GM23338 (cell line): ENCODE measurements at regions not wholly inside any gene's neighbourhood (a gene's known extent, or its start where the extent isn't known, plus 50 kb on each side); places are given as distances from the start of the nearest gene placed in this dataset.

Source experiments
- ATAC-seq: fragments of 200-7000 bp; cut with Tn5 transposase; 3 replicates; pipeline ENCODE4 v1.9.1; 2020
- DNase-seq: peaks from one replicate; pipeline ENCODE4 v3.0.0-alpha.2; 2015; ENCODE audit warnings: low spot score
- H2AFZ ChIP-seq: fragments of 200-600 bp; sonication (generic); 2 replicates; pipeline ENCODE4 v1.8.0; 2016; ENCODE audit warnings: antibody characterized with exemption, mild to moderate bottlenecking, moderate library complexity
- H3F3A ChIP-seq: fragments of 200-600 bp; sonication (generic); replicated peaks from 2 replicates; pipeline ENCODE4 v1.8.0; 2017; ENCODE audit warnings: antibody characterized with exemption, mixed run types, low read depth
- H3K27ac ChIP-seq: fragments of 200-600 bp; sonication (generic); 2 replicates; pipeline ENCODE4 v1.6.1; 2016; ENCODE audit warnings: low read depth
- H3K27me3 ChIP-seq: fragments of 200-600 bp; sonication (generic); 2 replicates; pipeline ENCODE4 v1.8.0; 2016; ENCODE audit warnings: mild to moderate bottlenecking, mixed run types, moderate library complexity; ENCODE audit not compliant: insufficient read depth
- H3K36me3 ChIP-seq: fragments of 200-600 bp; sonication (generic); 2 replicates; pipeline ENCODE4 v1.8.0; 2016; ENCODE audit warnings: mild to moderate bottlenecking; ENCODE audit not compliant: insufficient read depth
- H3K4me1 ChIP-seq: fragments of 200-600 bp; sonication (generic); 2 replicates; pipeline ENCODE4 v1.8.0; 2016; ENCODE audit warnings: mild to moderate bottlenecking, moderate library complexity; ENCODE audit not compliant: insufficient read depth
- H3K4me2 ChIP-seq: fragments of 200-600 bp; sonication (generic); 2 replicates; pipeline ENCODE4 v1.7.1; 2017; ENCODE audit warnings: mixed run types
- H3K4me3 ChIP-seq: fragments of 200-600 bp; sonication (generic); 2 replicates; pipeline ENCODE4 v1.6.1; 2016; ENCODE audit warnings: mixed run types
- H3K79me2 ChIP-seq: fragments of 200-600 bp; sonication (generic); replicated peaks from 2 replicates; pipeline ENCODE4 v1.8.0; 2017; ENCODE audit warnings: mild to moderate bottlenecking; ENCODE audit not compliant: insufficient read depth
- H3K9me2 ChIP-seq: fragments of 200-600 bp; sonication (generic); 2 replicates; pipeline ENCODE4 v1.8.0; 2017; ENCODE audit not compliant: insufficient read depth
- H4K20me1 ChIP-seq: fragments of 200-600 bp; sonication (generic); replicated peaks from 2 replicates; pipeline ENCODE4 v1.8.0; 2017; ENCODE audit warnings: mild to moderate bottlenecking; ENCODE audit not compliant: insufficient read depth
- H3K27ac Mint-ChIP-seq: 2 replicates; pipeline ENCODE4 v1.8.0; 2020; ENCODE audit warnings: inconsistent platforms, mild to moderate bottlenecking, moderate library complexity, mixed read lengths
- H3K27me3 Mint-ChIP-seq: 3 replicates; pipeline ENCODE4 v1.8.0; 2022; ENCODE audit warnings: low read depth, mild to moderate bottlenecking, moderate library complexity, mixed read lengths, inconsistent platforms; ENCODE audit not compliant: insufficient read depth, poor library complexity
- H3K36me3 Mint-ChIP-seq: 3 replicates; pipeline ENCODE4 v1.8.0; 2021; ENCODE audit warnings: low read depth, mild to moderate bottlenecking, inconsistent platforms, moderate library complexity, mixed read lengths
- H3K4me1 Mint-ChIP-seq: 3 replicates; pipeline ENCODE4 v1.8.0; 2020; ENCODE audit warnings: mild to moderate bottlenecking, inconsistent platforms, mixed read lengths
- H3K4me3 Mint-ChIP-seq: 3 replicates; pipeline ENCODE4 v1.8.0; 2021; ENCODE audit warnings: moderate library complexity, mild to moderate bottlenecking, inconsistent platforms, mixed read lengths
- H3K9me3 Mint-ChIP-seq: 3 replicates; pipeline ENCODE4 v1.8.0; 2020; ENCODE audit warnings: moderate library complexity, mild to moderate bottlenecking, inconsistent platforms, mixed read lengths
- EZH2 ChIP-seq: fragments of 200-600 bp; sonication (generic); IDR thresholded peaks from one replicate; pipeline ENCODE4 v1.8.0; 2017; ENCODE audit warnings: antibody characterized with exemption, mild to moderate bottlenecking, low read depth; ENCODE audit not compliant: unreplicated experiment
- EZH2phosphoT487 ChIP-seq: fragments of 200-600 bp; sonication (generic); IDR thresholded peaks from one replicate; pipeline ENCODE4 v1.8.1; 2018; ENCODE audit warnings: antibody characterized with exemption; ENCODE audit not compliant: unreplicated experiment
- JUNB ChIP-seq: IDR thresholded peaks from one replicate; pipeline ENCODE4 v1.6.1; 2016; ENCODE audit warnings: antibody characterized with exemption; ENCODE audit not compliant: unreplicated experiment
- NANOG ChIP-seq: IDR thresholded peaks from 2 replicates; pipeline ENCODE4 v1.6.1; 2016; ENCODE audit warnings: antibody characterized with exemption, borderline replicate concordance
- POLR2AphosphoS5 ChIP-seq: IDR thresholded peaks from 2 replicates; pipeline ENCODE4 v1.6.1; 2016; ENCODE audit warnings: antibody characterized with exemption, low read depth
- STAT1 ChIP-seq: IDR thresholded peaks from one replicate; pipeline ENCODE4 v1.6.1; 2016; ENCODE audit warnings: antibody characterized with exemption; ENCODE audit not compliant: unreplicated experiment
- ZNF114 ChIP-seq: fragments of 250-450 bp; sonication (Bioruptor Pico); IDR thresholded peaks from 2 replicates; pipeline ENCODE4 v1.5.0; 2020; ENCODE audit warnings: mild to moderate bottlenecking, moderate library complexity
- ZNF331 ChIP-seq: fragments of 250-450 bp; sonication (Bioruptor Pico); IDR thresholded peaks from 2 replicates; pipeline ENCODE4 v1.5.0; 2020; ENCODE audit warnings: low read depth, mild to moderate bottlenecking, moderate library complexity
- TF ChIP-seq, protein P1 (sequence below): IDR thresholded peaks from one replicate; pipeline ENCODE4 v1.6.1; 2018; ENCODE audit warnings: antibody characterized with exemption; ENCODE audit not compliant: unreplicated experiment
- TF ChIP-seq, protein P2 (sequence below), 2 experiments: fragments of 200-600 bp in 1 of 2; sonication (generic) in 1 of 2; conservative IDR thresholded peaks; 2 replicates each; pipeline versions ENCODE4 v1.5.1 to v1.6.1; 2016 to 2017; ENCODE audit warnings: antibody characterized with exemption in 2 of 2, low read depth in 2 of 2, mild to moderate bottlenecking in 2 of 2, moderate library complexity in 1 of 2
- TF ChIP-seq, protein P3 (sequence below): IDR thresholded peaks from 2 replicates; pipeline ENCODE4 v1.6.1; 2016; ENCODE audit warnings: antibody characterized with exemption
- TF ChIP-seq, protein P4 (sequence below): fragments of 250-450 bp; sonication (Bioruptor Pico); IDR thresholded peaks from 2 replicates; pipeline ENCODE4 v1.5.0; 2020; ENCODE audit warnings: mild to moderate bottlenecking, moderate library complexity

DNA sequence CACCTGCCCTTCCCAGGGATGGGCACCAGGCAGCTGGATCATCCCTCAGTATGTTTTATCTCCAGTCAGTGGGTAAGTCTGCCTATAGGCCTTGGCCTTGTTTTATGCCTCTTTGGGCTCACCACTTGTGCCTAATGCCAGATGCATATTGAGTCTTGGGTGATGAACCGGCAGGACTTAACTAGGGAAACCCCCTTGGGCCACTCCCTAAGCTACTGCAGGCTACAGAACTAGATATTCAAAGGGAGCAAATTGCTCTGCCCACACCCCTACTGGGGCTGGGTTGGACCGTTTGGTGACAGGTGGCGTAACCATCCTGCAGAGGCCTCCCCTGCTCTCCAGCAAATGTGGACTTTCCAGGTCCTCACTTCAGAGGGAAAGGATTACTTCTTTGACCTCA, 115.7 kb upstream of the GDF10 start (continued):
- TF ChIP-seq, protein P1, sequence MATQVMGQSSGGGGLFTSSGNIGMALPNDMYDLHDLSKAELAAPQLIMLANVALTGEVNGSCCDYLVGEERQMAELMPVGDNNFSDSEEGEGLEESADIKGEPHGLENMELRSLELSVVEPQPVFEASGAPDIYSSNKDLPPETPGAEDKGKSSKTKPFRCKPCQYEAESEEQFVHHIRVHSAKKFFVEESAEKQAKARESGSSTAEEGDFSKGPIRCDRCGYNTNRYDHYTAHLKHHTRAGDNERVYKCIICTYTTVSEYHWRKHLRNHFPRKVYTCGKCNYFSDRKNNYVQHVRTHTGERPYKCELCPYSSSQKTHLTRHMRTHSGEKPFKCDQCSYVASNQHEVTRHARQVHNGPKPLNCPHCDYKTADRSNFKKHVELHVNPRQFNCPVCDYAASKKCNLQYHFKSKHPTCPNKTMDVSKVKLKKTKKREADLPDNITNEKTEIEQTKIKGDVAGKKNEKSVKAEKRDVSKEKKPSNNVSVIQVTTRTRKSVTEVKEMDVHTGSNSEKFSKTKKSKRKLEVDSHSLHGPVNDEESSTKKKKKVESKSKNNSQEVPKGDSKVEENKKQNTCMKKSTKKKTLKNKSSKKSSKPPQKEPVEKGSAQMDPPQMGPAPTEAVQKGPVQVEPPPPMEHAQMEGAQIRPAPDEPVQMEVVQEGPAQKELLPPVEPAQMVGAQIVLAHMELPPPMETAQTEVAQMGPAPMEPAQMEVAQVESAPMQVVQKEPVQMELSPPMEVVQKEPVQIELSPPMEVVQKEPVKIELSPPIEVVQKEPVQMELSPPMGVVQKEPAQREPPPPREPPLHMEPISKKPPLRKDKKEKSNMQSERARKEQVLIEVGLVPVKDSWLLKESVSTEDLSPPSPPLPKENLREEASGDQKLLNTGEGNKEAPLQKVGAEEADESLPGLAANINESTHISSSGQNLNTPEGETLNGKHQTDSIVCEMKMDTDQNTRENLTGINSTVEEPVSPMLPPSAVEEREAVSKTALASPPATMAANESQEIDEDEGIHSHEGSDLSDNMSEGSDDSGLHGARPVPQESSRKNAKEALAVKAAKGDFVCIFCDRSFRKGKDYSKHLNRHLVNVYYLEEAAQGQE: no peak
- TF ChIP-seq, protein P2, sequence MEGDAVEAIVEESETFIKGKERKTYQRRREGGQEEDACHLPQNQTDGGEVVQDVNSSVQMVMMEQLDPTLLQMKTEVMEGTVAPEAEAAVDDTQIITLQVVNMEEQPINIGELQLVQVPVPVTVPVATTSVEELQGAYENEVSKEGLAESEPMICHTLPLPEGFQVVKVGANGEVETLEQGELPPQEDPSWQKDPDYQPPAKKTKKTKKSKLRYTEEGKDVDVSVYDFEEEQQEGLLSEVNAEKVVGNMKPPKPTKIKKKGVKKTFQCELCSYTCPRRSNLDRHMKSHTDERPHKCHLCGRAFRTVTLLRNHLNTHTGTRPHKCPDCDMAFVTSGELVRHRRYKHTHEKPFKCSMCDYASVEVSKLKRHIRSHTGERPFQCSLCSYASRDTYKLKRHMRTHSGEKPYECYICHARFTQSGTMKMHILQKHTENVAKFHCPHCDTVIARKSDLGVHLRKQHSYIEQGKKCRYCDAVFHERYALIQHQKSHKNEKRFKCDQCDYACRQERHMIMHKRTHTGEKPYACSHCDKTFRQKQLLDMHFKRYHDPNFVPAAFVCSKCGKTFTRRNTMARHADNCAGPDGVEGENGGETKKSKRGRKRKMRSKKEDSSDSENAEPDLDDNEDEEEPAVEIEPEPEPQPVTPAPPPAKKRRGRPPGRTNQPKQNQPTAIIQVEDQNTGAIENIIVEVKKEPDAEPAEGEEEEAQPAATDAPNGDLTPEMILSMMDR (conservative IDR thresholded peaks at IDR 0.05; ENCODE audit: low read depth in 2 of 2): no peak
- TF ChIP-seq ZNF114 (CRISPR knock-in tag) (no peak), ZNF331 (CRISPR knock-in tag) (no peak), EZH2phosphoT487 (no peak), NANOG (no peak), STAT1 (no peak)
- TF ChIP-seq, protein P3, sequence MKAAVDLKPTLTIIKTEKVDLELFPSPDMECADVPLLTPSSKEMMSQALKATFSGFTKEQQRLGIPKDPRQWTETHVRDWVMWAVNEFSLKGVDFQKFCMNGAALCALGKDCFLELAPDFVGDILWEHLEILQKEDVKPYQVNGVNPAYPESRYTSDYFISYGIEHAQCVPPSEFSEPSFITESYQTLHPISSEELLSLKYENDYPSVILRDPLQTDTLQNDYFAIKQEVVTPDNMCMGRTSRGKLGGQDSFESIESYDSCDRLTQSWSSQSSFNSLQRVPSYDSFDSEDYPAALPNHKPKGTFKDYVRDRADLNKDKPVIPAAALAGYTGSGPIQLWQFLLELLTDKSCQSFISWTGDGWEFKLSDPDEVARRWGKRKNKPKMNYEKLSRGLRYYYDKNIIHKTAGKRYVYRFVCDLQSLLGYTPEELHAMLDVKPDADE: no peak

DNA sequence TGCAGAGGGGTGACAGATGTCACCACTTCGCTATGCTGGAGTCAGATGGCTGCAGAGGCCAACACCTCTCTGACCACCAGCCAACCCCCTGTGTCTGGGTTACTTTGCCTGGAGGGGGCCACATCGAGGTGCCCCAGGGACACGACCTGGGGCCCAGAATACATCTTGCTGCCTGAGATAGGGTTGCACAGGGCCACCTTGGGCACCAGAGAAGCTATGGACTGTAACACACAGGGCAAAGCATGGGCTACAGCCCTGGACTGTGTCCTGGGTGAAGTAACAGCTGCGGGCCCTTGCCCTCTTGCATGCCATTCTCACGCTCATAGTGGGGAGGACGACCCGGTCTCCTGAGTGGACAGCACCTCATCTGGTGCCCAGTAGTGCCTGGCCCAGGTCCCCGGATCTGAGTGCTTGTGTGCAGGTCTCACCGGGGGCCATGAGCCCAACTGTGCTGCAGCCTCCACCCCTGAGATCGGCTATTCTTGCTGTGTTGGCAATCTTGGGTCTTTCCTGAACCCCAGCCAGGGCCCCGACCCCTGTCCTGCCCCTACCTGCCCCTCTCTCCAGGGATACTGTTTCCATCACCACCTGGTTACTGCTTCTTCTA, 115.2 kb upstream of the GDF10 start:
- H3K4me2 ChIP-seq: no peak overlapping the region
- no peaks in the 10 kb centered on the region for H4K20me1 ChIP-seq
- no peaks in the 10 kb centered on the region for H3K4me1 ChIP-seq
- H3K36me3 ChIP-seq: no peaks in the 10 kb centered on the region
- no peak overlapping the region for H3K27ac Mint-ChIP-seq
- H2AFZ ChIP-seq: no peak overlapping the region
- H3K9me3 Mint-ChIP-seq: peaks cover 6% of the 10 kb centered on the region; the same call in 2 of the 3 replicates
- no peak overlapping the region for H3K4me3 Mint-ChIP-seq
- H3K36me3 Mint-ChIP-seq: no peaks in the 10 kb centered on the region
- 0 out of 2 replicates have a peak, but pooled peaks cover 3% of the 10 kb centered on the region for H3K9me2 ChIP-seq
- peaks cover 8% of the 10 kb centered on the region for H3K4me1 Mint-ChIP-seq
- no peaks in the 10 kb centered on the region for H3K27me3 ChIP-seq
- DNase-seq: no peak
- no peak for ATAC-seq
- peaks cover 4% of the 10 kb centered on the region for H3K27me3 Mint-ChIP-seq
- no peak overlapping the region for H3K27ac ChIP-seq
- H3F3A ChIP-seq: no peaks in the 10 kb centered on the region
- H3K79me2 ChIP-seq: no peaks in the 10 kb centered on the region
- no peak overlapping the region for H3K4me3 ChIP-seq
- no peak for TF ChIP-seq EZH2
- TF ChIP-seq ZNF114 (CRISPR knock-in tag): no peak
- TF ChIP-seq ZNF331 (CRISPR knock-in tag): no peak
- TF ChIP-seq NANOG: no peak
- TF ChIP-seq JUNB: no peak
- TF ChIP-seq, protein P4, sequence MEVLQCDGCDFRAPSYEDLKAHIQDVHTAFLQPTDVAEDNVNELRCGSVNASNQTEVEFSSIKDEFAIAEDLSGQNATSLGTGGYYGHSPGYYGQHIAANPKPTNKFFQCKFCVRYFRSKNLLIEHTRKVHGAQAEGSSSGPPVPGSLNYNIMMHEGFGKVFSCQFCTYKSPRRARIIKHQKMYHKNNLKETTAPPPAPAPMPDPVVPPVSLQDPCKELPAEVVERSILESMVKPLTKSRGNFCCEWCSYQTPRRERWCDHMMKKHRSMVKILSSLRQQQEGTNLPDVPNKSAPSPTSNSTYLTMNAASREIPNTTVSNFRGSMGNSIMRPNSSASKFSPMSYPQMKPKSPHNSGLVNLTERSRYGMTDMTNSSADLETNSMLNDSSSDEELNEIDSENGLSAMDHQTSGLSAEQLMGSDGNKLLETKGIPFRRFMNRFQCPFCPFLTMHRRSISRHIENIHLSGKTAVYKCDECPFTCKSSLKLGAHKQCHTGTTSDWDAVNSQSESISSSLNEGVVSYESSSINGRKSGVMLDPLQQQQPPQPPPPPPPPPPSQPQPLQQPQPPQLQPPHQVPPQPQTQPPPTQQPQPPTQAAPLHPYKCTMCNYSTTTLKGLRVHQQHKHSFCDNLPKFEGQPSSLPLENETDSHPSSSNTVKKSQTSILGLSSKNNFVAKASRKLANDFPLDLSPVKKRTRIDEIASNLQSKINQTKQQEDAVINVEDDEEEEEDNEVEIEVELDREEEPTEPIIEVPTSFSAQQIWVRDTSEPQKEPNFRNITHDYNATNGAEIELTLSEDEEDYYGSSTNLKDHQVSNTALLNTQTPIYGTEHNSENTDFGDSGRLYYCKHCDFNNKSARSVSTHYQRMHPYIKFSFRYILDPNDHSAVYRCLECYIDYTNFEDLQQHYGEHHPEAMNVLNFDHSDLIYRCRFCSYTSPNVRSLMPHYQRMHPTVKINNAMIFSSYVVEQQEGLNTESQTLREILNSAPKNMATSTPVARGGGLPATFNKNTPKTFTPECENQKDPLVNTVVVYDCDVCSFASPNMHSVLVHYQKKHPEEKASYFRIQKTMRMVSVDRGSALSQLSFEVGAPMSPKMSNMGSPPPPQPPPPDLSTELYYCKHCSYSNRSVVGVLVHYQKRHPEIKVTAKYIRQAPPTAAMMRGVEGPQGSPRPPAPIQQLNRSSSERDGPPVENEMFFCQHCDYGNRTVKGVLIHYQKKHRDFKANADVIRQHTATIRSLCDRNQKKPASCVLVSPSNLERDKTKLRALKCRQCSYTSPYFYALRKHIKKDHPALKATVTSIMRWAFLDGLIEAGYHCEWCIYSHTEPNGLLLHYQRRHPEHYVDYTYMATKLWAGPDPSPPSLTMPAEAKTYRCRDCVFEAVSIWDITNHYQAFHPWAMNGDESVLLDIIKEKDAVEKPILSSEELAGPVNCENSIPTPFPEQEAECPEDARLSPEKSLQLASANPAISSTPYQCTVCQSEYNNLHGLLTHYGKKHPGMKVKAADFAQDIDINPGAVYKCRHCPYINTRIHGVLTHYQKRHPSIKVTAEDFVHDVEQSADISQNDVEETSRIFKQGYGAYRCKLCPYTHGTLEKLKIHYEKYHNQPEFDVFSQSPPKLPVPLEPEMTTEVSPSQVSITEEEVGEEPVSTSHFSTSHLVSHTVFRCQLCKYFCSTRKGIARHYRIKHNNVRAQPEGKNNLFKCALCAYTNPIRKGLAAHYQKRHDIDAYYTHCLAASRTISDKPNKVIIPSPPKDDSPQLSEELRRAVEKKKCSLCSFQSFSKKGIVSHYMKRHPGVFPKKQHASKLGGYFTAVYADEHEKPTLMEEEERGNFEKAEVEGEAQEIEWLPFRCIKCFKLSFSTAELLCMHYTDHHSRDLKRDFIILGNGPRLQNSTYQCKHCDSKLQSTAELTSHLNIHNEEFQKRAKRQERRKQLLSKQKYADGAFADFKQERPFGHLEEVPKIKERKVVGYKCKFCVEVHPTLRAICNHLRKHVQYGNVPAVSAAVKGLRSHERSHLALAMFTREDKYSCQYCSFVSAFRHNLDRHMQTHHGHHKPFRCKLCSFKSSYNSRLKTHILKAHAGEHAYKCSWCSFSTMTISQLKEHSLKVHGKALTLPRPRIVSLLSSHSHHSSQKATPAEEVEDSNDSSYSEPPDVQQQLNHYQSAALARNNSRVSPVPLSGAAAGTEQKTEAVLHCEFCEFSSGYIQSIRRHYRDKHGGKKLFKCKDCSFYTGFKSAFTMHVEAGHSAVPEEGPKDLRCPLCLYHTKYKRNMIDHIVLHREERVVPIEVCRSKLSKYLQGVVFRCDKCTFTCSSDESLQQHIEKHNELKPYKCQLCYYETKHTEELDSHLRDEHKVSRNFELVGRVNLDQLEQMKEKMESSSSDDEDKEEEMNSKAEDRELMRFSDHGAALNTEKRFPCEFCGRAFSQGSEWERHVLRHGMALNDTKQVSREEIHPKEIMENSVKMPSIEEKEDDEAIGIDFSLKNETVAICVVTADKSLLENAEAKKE (CRISPR knock-in tag): no peak
- no peak for TF ChIP-seq EZH2phosphoT487
- no peak for TF ChIP-seq POLR2AphosphoS5
